AG04450 (cell line): ENCODE measurements at regions not wholly inside any gene's neighbourhood (a gene's known extent, or its start where the extent isn't known, plus 50 kb on each side); places are given as distances from the start of the nearest gene placed in this dataset.

Source experiments
- CTCF ChIA-PET: fragments of 300-600, 350-600 bp; formaldehyde crosslinking; extraction: SDS; loops from one replicate; lab custom pipeline; 2022; ENCODE audit warnings: antibody characterized with exemption, inconsistent platforms; lab: Charles Lee
- POLR2A ChIA-PET: fragments of 350-600 bp; formaldehyde crosslinking; extraction: SDS; loops from one replicate; lab custom pipeline; 2021; ENCODE audit warnings: antibody characterized with exemption, inconsistent platforms; lab: Yijun Ruan, JAX
- DNase-seq: peaks from one replicate; pipeline ENCODE4 v3.0.0-alpha.2; 2011; ENCODE audit warnings: low read depth, low spot score
- H3K27ac ChIP-seq: one replicate; pipeline ENCODE4 v1.5.1; 2012; ENCODE audit warnings: low read depth, low read length, control low read depth
- H3K27me3 ChIP-seq: one replicate; pipeline ENCODE4 v1.6.0; 2012; ENCODE audit warnings: low read length; ENCODE audit not compliant: control insufficient read depth, insufficient read depth
- H3K4me3 ChIP-seq: 2 replicates; pipeline ENCODE4 v1.5.1; 2011; ENCODE audit warnings: mild to moderate bottlenecking, low read depth, low read length, control low read depth
- H3K9me3 ChIP-seq: 2 replicates; pipeline ENCODE4 v1.5.1; 2012; ENCODE audit warnings: low read length; ENCODE audit not compliant: control insufficient read depth, insufficient read depth
- CTCF ChIP-seq: IDR thresholded peaks from 2 replicates; pipeline ENCODE4 v1.5.1; 2011; ENCODE audit warnings: low read depth, low read length, control low read depth, inconsistent platforms

- CTCF ChIA-PET, result no interaction called here
- no peak for DNase-seq
- no peak overlapping the region for H3K27ac ChIP-seq
- no peaks in the 10 kb centered on the region for H3K27me3 ChIP-seq
- no peak for TF ChIP-seq CTCF
- no peaks in the 10 kb centered on the region for H3K9me3 ChIP-seq
- POLR2A ChIA-PET, result no interaction called here
- no peak overlapping the region for H3K4me3 ChIP-seq
These were observed 166.9 kb downstream of the SNX10 start for GRCh38 chr7:26458466-26459145.

GRCh38 chr7:26459540-26460193 lies 168.0 kb downstream of the SNX10 start:
- ChIA-PET POLR2A (no interaction called here), CTCF (interaction anchor here (1.2 kb wide), 1 partner anchor 567 kb away, joined by 3 read pairs; no protein-coding TSS in a partner anchor)
- TF ChIP-seq CTCF, result no peak
- no peak overlapping the region for H3K4me3 ChIP-seq
- H3K27ac ChIP-seq, result no peak overlapping the region
- H3K27me3 ChIP-seq, result no peaks in the 10 kb centered on the region
- no peaks in the 10 kb centered on the region for H3K9me3 ChIP-seq
- no peak for DNase-seq

GRCh38 chr7:26460351-26461085 lies 168.9 kb downstream of the SNX10 start:
- Histone ChIP-seq H3K27ac (no peak overlapping the region), H3K9me3 (no peaks in the 10 kb centered on the region), H3K27me3 (no peaks in the 10 kb centered on the region), H3K4me3 (no peak overlapping the region)
- CTCF ChIA-PET, result interaction anchor here (1.2 kb wide), 1 partner anchor 568 kb away, joined by 3 read pairs; no protein-coding TSS in a partner anchor
- POLR2A ChIA-PET, result no interaction called here
- no peak for TF ChIP-seq CTCF
- no peak for DNase-seq

GRCh38 chr7:26461518-26461917 lies 169.9 kb downstream of the SNX10 start:
- CTCF ChIA-PET, result no interaction called here
- POLR2A ChIA-PET, result no interaction called here
- no peaks in the 10 kb centered on the region for H3K27me3 ChIP-seq
- H3K27ac ChIP-seq, result no peak overlapping the region
- no peak for DNase-seq
- H3K4me3 ChIP-seq, result no peak overlapping the region
- H3K9me3 ChIP-seq, result no peaks in the 10 kb centered on the region
- no peak for TF ChIP-seq CTCF

GRCh38 chr7:26466007-26466406 lies 174.3 kb downstream of the SNX10 start:
- DNase-seq, result no peak
- CTCF ChIA-PET, result no interaction called here
- Histone ChIP-seq H3K4me3 (no peak overlapping the region), H3K9me3 (no peaks in the 10 kb centered on the region), H3K27me3 (no peaks in the 10 kb centered on the region), H3K27ac (no peak overlapping the region)
- POLR2A ChIA-PET, result no interaction called here
- no peak for TF ChIP-seq CTCF
